ENCODE measurements at regions not wholly inside any gene's neighbourhood (a gene's known extent, or its start where the extent isn't known, plus 50 kb on each side); places are given as distances from the start of the nearest gene placed in this dataset.
A peak's percentile ranks its signal among the peaks of the same experiment; 100 is the strongest.
"Not testable (repeated sequence)": the region's sequence is repeated elsewhere in the genome, so short reads cannot be mapped to it uniquely, and the experiment has no call there.

- TF ChIP-seq ZBTB21 (CRISPR knock-in tag; IDR thresholded peaks at IDR 0.05; ENCODE audit: borderline replicate concordance) (no peak), PRRX2 (CRISPR knock-in tag; IDR thresholded peaks at IDR 0.05) (no peak), HMGXB4 (CRISPR knock-in tag; IDR thresholded peaks at IDR 0.05) (no peak), PRDM15 (CRISPR knock-in tag; IDR thresholded peaks at IDR 0.05) (no peak), FOXJ3 (CRISPR knock-in tag; IDR thresholded peaks at IDR 0.05; ENCODE audit: borderline replicate concordance) (no peak), TP53 (CRISPR knock-in tag; IDR thresholded peaks at IDR 0.05) (no peak), E2F5 (CRISPR knock-in tag; IDR thresholded peaks at IDR 0.05) (no peak), CBFB (CRISPR knock-in tag; IDR thresholded peaks at IDR 0.05; ENCODE audit: low read depth) (no peak), USF2 (CRISPR knock-in tag; IDR thresholded peaks at IDR 0.05) (no peak), HMGA2 (CRISPR knock-in tag; IDR thresholded peaks at IDR 0.05) (no peak)
- Mint-ChIP-seq H3K27ac (no peak overlapping the region), H3K4me1 (peaks cover 2% of the 10 kb centered on the region), H3K27me3 (ENCODE audit: low read depth) (no peaks in the 10 kb centered on the region; the same call in 1 of the 2 replicates), H3K36me3 (no peaks in the 10 kb centered on the region), H3K9me3 (no peaks in the 10 kb centered on the region), H3K4me3 (no peak overlapping the region)
- POLR2A ChIA-PET: no interaction called here
- CTCF ChIA-PET: no interaction called here
- DNase-seq (ENCODE audit: low spot score): peak; percentile 59
- peak; percentile 54 for ATAC-seq
Observed at GRCh38 chr20:63135411-63135810, 80.5 kb downstream of the YTHDF1 start.

- H3K27me3 Mint-ChIP-seq (ENCODE audit: low read depth); H3K9me3 Mint-ChIP-seq; H3K27ac Mint-ChIP-seq; CTCF ChIA-PET; H3K4me1 Mint-ChIP-seq; POLR2A ChIA-PET; H3K36me3 Mint-ChIP-seq; H3K4me3 Mint-ChIP-seq: not testable (repeated sequence)
- DNase-seq (ENCODE audit: low spot score) (peak; percentile 35), ATAC-seq (peak; percentile 58)
Observed at GRCh38 chr20:63134711-63135361, 81.1 kb downstream of the YTHDF1 start.

GRCh38 chr20:63134201-63134612, 81.7 kb downstream of the YTHDF1 start:
- H3K9me3 Mint-ChIP-seq: no peaks in the 10 kb centered on the region
- peaks cover 9% of the 10 kb centered on the region for H3K4me1 Mint-ChIP-seq
- DNase-seq (ENCODE audit: low spot score): peak; percentile 57
- H3K4me3 Mint-ChIP-seq: no peak overlapping the region
- CTCF ChIA-PET: interaction anchor here (1.5 to 2.7 kb wide), 2 partner anchors 39 to 47 kb away, joined by 4 to 13 read pairs; no protein-coding TSS in a partner anchor
- no peak overlapping the region for H3K27ac Mint-ChIP-seq
- peak; percentile 39; the same call in 1 of the 2 replicates for ATAC-seq
- H3K27me3 Mint-ChIP-seq (ENCODE audit: low read depth): no peaks in the 10 kb centered on the region; the same call in 1 of the 2 replicates
- POLR2A ChIA-PET: no interaction called here
- H3K36me3 Mint-ChIP-seq: no peaks in the 10 kb centered on the region
- no peak for TF ChIP-seq ZNF512 (CRISPR knock-in tag; IDR thresholded peaks at IDR 0.05; ENCODE audit: borderline replicate concordance)
- TF ChIP-seq ESRRA (CRISPR knock-in tag; IDR thresholded peaks at IDR 0.05; ENCODE audit: borderline replicate concordance): no peak
- no peak for TF ChIP-seq NR3C1 (CRISPR knock-in tag; conservative IDR thresholded peaks at IDR 0.05; ENCODE audit: low read depth)
- TF ChIP-seq AR (CRISPR knock-in tag; IDR thresholded peaks at IDR 0.05): no peak

All from WTC11 (cell line).